ENCODE measurements at regions not wholly inside any gene's neighbourhood (a gene's known extent, or its start where the extent isn't known, plus 50 kb on each side); places are given as distances from the start of the nearest gene placed in this dataset.

- DNase-seq (ENCODE audit: low spot score in 2 of 2), result no peak
- H3K27me3 ChIP-seq, result no peaks in the 10 kb centered on the region
- H3K36me3 ChIP-seq, result no peaks in the 10 kb centered on the region
- TF ChIP-seq CTCF (IDR thresholded peaks at IDR 0.05) (no peak), POLR2AphosphoS5 (IDR thresholded peaks at IDR 0.05) (no peak), POLR2A (IDR thresholded peaks at IDR 0.05) (no peak), EP300 (IDR thresholded peaks at IDR 0.05) (no peak)
- H3K4me3 ChIP-seq, result no peak overlapping the region
- peaks cover 3% of the 10 kb centered on the region for H3K4me1 ChIP-seq
- no peak overlapping the region for H3K27ac ChIP-seq
- H3K9me3 ChIP-seq, result no peaks in the 10 kb centered on the region
Measured at GRCh38 chr1:82703951-82704350, 903.2 kb downstream of the ADGRL2 start.

DNA sequence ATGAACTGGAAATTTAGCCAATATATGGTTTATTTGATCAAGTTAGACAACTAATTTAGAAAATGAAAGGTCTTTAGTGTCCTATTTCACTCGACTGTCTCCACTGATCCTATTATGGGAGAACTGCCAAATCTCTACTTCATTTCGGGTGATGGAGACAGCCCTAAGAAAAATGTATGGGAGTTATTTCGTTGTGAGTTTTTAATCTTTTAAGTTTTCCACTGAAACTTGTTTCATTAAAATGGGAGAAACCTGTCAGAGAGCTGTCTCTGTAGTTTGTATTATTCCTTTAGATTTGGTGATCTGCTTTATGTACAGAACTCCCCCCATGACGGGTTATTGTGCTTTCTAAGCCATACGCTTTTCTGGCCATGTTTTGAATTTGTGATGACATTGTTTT, 899.7 kb downstream of the ADGRL2 start:
- TF ChIP-seq EP300 (IDR thresholded peaks at IDR 0.05), result no peak
- TF ChIP-seq CTCF (IDR thresholded peaks at IDR 0.05), result no peak
- no peak for TF ChIP-seq POLR2AphosphoS5 (IDR thresholded peaks at IDR 0.05)
- TF ChIP-seq POLR2A (IDR thresholded peaks at IDR 0.05), result no peak
- Histone ChIP-seq H3K4me1 (peaks cover 3% of the 10 kb centered on the region), H3K9me3 (no peaks in the 10 kb centered on the region), H3K4me3 (no peak overlapping the region), H3K36me3 (no peaks in the 10 kb centered on the region), H3K27ac (no peak overlapping the region), H3K27me3 (no peaks in the 10 kb centered on the region)
- no peak for DNase-seq (ENCODE audit: low spot score in 2 of 2)
- WGBS, result 71% methylated on average over 5 of the region's 5 CpGs

GRCh38 chr1:82697965-82698364, 897.2 kb downstream of the ADGRL2 start:
- Histone ChIP-seq H3K27ac (no peak overlapping the region), H3K36me3 (no peaks in the 10 kb centered on the region), H3K4me1 (no peaks in the 10 kb centered on the region), H3K4me3 (no peak overlapping the region), H3K9me3 (no peaks in the 10 kb centered on the region), H3K27me3 (no peaks in the 10 kb centered on the region)
- no peak for DNase-seq (ENCODE audit: low spot score in 2 of 2)
- TF ChIP-seq POLR2AphosphoS5 (IDR thresholded peaks at IDR 0.05), result no peak
- no peak for TF ChIP-seq EP300 (IDR thresholded peaks at IDR 0.05)
- TF ChIP-seq POLR2A (IDR thresholded peaks at IDR 0.05), result no peak
- TF ChIP-seq CTCF (IDR thresholded peaks at IDR 0.05), result no peak
- WGBS, result 81% methylated on average over 8 of the region's 8 CpGs

DNA sequence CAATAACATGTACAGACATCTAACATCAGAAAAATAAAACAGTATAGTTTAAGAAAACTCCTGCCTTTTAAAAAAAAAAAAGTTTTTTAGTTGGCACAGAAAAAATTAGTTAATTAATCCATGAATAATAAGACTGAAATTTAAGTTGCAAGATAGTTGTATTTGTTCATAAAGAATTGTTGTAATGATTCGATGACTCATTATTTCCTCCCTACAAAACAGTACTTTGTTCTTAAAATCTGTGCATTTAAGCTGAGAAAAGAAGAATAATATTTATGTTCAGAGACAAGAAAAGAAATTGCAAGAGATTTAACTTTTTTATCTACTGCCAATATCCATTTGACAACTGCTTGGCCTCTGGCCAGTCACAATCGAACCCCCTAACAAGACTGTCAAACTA, 894.7 kb downstream of the ADGRL2 start:
- Histone ChIP-seq H3K4me1 (no peaks in the 10 kb centered on the region), H3K27ac (no peak overlapping the region), H3K4me3 (no peak overlapping the region), H3K36me3 (no peaks in the 10 kb centered on the region), H3K27me3 (no peaks in the 10 kb centered on the region), H3K9me3 (no peaks in the 10 kb centered on the region)
- WGBS, result 18% methylated on average over 2 of the region's 2 CpGs
- TF ChIP-seq EP300 (IDR thresholded peaks at IDR 0.05) (no peak), CTCF (IDR thresholded peaks at IDR 0.05) (no peak), POLR2AphosphoS5 (IDR thresholded peaks at IDR 0.05) (no peak), POLR2A (IDR thresholded peaks at IDR 0.05) (no peak)
- DNase-seq (ENCODE audit: low spot score in 2 of 2), result no peak

- Histone ChIP-seq H3K36me3 (no peaks in the 10 kb centered on the region), H3K4me1 (no peaks in the 10 kb centered on the region), H3K27me3 (no peaks in the 10 kb centered on the region), H3K4me3 (no peak overlapping the region), H3K9me3 (no peaks in the 10 kb centered on the region), H3K27ac (no peak overlapping the region)
- no peak for DNase-seq (ENCODE audit: low spot score in 2 of 2)
- no peak for TF ChIP-seq POLR2A (IDR thresholded peaks at IDR 0.05)
- TF ChIP-seq POLR2AphosphoS5 (IDR thresholded peaks at IDR 0.05), result no peak
- no peak for TF ChIP-seq CTCF (IDR thresholded peaks at IDR 0.05)
- TF ChIP-seq EP300 (IDR thresholded peaks at IDR 0.05), result no peak
- WGBS, result 62% methylated on average over 1 of the region's 1 CpG
Measured at GRCh38 chr1:82690411-82690810, 889.7 kb downstream of the ADGRL2 start.

Measured in suprapubic skin (tissue), 4 donors.